ENCODE measurements at regions not wholly inside any gene's neighbourhood (a gene's known extent, or its start where the extent isn't known, plus 50 kb on each side); places are given as distances from the start of the nearest gene placed in this dataset.

DNA sequence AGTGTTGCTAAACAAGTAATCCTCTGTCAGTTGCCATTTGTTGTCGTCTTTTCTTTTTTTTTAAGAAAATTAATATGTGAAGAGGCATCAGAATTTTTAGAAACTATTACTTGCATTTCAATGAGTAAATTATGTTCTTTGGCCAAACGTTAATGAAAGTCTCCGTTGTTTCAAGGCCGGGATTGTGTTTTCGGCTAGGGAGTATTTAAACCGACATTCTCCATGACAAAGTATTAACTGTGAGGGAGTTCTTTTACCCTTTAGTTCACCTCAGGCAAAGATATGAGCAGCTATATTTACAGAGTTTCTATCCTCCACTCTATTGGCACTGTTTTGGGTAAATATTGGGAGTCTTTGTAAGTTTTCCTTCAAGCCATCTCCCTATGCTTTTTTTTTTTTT lies 668.9 kb downstream of the METTL15 start:
- H3K4me3 ChIP-seq (ENCODE audit: control insufficient read depth, low read depth, low read length), result no peak overlapping the region
- no peak for DNase-seq (ENCODE audit: low read depth)
- TF ChIP-seq, protein P1, sequence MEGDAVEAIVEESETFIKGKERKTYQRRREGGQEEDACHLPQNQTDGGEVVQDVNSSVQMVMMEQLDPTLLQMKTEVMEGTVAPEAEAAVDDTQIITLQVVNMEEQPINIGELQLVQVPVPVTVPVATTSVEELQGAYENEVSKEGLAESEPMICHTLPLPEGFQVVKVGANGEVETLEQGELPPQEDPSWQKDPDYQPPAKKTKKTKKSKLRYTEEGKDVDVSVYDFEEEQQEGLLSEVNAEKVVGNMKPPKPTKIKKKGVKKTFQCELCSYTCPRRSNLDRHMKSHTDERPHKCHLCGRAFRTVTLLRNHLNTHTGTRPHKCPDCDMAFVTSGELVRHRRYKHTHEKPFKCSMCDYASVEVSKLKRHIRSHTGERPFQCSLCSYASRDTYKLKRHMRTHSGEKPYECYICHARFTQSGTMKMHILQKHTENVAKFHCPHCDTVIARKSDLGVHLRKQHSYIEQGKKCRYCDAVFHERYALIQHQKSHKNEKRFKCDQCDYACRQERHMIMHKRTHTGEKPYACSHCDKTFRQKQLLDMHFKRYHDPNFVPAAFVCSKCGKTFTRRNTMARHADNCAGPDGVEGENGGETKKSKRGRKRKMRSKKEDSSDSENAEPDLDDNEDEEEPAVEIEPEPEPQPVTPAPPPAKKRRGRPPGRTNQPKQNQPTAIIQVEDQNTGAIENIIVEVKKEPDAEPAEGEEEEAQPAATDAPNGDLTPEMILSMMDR (IDR thresholded peaks at IDR 0.05; ENCODE audit: control insufficient read depth, insufficient read depth, low read depth, low read length, missing control alignments), result no peak

DNA sequence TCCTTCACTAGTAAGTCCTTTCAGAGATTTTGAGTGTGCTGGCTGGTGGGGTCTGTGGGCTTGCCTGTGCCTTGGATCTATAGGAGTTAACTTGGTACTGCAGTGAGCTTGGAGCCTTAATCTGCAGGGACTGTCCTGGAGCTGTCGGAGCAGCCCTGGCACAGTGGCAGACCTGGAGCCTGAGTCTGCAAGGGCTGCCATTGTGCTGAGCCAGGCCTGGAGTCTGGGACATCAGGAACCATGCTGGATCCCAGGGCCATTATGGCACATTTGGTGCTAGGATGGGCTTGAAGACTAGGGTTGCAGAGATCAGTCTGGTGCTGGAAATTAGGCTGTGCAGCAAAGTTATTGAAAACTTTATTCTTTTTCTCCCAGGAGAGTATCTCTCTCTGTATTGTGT lies 665.4 kb downstream of the METTL15 start:
- no peak overlapping the region for H3K4me3 ChIP-seq (ENCODE audit: control insufficient read depth, low read depth, low read length)
- TF ChIP-seq, protein P1 (IDR thresholded peaks at IDR 0.05; ENCODE audit: control insufficient read depth, insufficient read depth, low read depth, low read length, missing control alignments), result no peak
- no peak for DNase-seq (ENCODE audit: low read depth)

DNA sequence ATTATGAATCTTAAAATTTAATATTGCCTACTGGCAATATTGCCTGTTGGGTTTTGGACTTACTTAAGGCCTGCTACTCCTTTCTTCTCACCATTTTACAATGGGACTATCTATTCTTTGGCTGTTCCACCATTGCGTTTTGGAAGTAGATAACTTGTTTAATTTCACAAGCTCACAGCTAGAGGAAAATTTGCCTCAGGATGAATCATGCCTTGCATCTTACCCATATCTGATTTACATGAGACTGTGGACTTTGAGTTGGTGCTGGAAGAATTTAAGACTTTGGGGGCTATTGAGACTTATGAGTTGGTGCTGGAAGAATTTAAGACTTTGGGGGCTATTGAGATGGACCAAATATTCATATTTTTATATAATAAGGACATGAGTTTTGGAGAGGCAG lies 662.6 kb downstream of the METTL15 start:
- no peak overlapping the region for H3K4me3 ChIP-seq (ENCODE audit: control insufficient read depth, low read depth, low read length)
- no peak for DNase-seq (ENCODE audit: low read depth)
- TF ChIP-seq, protein P1 (IDR thresholded peaks at IDR 0.05; ENCODE audit: control insufficient read depth, insufficient read depth, low read depth, low read length, missing control alignments), result no peak

DNA sequence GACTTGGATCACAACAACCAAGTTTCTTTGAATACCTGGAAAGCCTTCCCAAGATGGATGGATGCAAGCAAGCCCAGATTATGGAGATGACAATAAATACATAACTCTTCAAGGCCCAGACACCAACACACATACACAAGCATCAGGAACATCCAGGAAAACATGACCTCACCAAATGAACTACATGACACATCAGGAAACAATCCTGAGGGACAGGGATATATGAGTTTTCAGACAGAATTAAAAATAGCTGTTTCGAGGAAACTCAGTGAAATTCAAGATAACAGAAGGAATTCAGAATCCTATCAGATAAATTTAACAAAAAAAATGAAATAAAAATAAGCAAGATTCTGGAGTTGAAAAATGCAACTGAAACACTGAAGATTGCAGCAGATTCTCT lies 659.4 kb downstream of the METTL15 start:
- no peak overlapping the region for H3K4me3 ChIP-seq (ENCODE audit: control insufficient read depth, low read depth, low read length)
- no peak for DNase-seq (ENCODE audit: low read depth)
- TF ChIP-seq, protein P1 (IDR thresholded peaks at IDR 0.05; ENCODE audit: control insufficient read depth, insufficient read depth, low read depth, low read length, missing control alignments), result no peak

DNA sequence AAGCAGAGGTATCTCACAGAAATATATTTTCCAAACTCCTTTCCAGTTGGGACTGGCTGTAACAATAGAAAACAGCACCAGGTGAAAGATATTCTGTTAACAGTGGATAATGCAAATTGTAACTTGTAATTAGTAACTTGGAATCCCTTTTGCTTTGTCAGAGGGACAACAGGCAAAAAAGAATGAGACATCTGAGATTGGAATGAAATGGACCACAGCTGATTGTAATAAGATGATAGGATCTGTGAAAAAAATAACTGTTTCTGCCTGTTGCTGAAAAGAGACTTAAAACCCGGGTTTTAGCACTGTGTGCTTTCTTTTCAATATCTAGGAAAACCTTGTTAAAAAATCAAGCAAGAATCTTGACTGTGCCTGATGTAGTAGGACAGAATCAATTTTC lies 655.7 kb downstream of the METTL15 start:
- TF ChIP-seq, protein P1 (IDR thresholded peaks at IDR 0.05; ENCODE audit: control insufficient read depth, insufficient read depth, low read depth, low read length, missing control alignments), result no peak
- no peak for DNase-seq (ENCODE audit: low read depth)

DNA sequence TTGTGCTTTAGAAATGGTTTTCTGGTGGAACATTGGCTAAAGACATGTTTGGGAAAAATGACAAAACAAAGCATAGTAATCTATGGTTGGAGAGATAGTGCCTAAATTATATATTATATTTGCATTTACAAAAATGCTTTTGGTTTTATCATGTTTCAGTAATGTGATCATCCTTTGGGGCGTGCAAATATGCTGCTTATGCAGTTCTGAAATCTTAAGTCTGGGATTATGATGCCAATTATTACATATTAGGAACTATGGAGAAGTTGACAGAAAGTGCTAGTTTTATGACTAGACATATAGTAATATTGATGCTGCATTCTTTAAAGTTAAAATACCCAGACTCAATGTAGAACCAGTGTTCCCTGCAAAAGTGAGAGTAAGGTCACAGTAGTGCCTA lies 655.0 kb downstream of the METTL15 start:
- no peak overlapping the region for H3K4me3 ChIP-seq (ENCODE audit: control insufficient read depth, low read depth, low read length)
- TF ChIP-seq, protein P1 (IDR thresholded peaks at IDR 0.05; ENCODE audit: control insufficient read depth, insufficient read depth, low read depth, low read length, missing control alignments), result no peak
- DNase-seq (ENCODE audit: low read depth), result no peak

More for the DNA sequence above, 655.7 kb downstream of the METTL15 start:
- no peak overlapping the region for H3K4me3 ChIP-seq (ENCODE audit: control insufficient read depth, low read depth, low read length)
